C4-2B (cell line): ENCODE measurements at regions not wholly inside any gene's neighbourhood (a gene's known extent, or its start where the extent isn't known, plus 50 kb on each side); places are given as distances from the start of the nearest gene placed in this dataset.

Experiments used
- CTCF ChIP-seq: fragments of 450-650 bp; conservative IDR thresholded peaks from 2 replicates; pipeline ENCODE4 v1.5.1; 2017; ENCODE audit warnings: mild to moderate bottlenecking
- ZFX ChIP-seq: fragments of 450-650 bp; IDR thresholded peaks from 2 replicates; pipeline ENCODE4 v1.6.1; 2017

GRCh38 chr9:115983366-115983765 lies 170.2 kb upstream of the PAPPA start:
- TF ChIP-seq CTCF: no peak
- TF ChIP-seq ZFX: no peak
